H1 (cell line): ENCODE measurements at regions not wholly inside any gene's neighbourhood (a gene's known extent, or its start where the extent isn't known, plus 50 kb on each side); places are given as distances from the start of the nearest gene placed in this dataset.

Experiments used
- CTCF ChIA-PET: fragments of 300-600 bp; sonication (Branson Sonifier 250); formaldehyde crosslinking; loops from one replicate; lab custom pipeline; 2021; ENCODE audit not compliant: partially characterized antibody; lab: Charles Lee
- POLR2A ChIA-PET: fragments of 300-600 bp; sonication (Branson Sonifier 250); formaldehyde crosslinking; loops from one replicate; lab custom pipeline; 2021; ENCODE audit warnings: inconsistent platforms; ENCODE audit not compliant: partially characterized antibody; lab: Charles Lee
- DNase-seq, 2 experiments: peaks; one replicate each; pipeline versions ENCODE4 v3.0.0 to v3.0.0-alpha.2; 2010 to 2022; ENCODE audit warnings: low spot score in 2 of 2, low read depth in 1 of 2, mixed read lengths in 1 of 2
- FAIRE-seq: peaks from 2 replicates; lab custom pipeline; 2011; peaks lifted over from hg19 to GRCh38; lab: Jason Lieb, UNC
- H2AFZ ChIP-seq: 2 replicates; pipeline ENCODE4 v1.8.1; 2012; ENCODE audit warnings: low read length, inconsistent platforms
- H2AK5ac ChIP-seq: 2 replicates; pipeline ENCODE4 v1.6.1; 2013; ENCODE audit warnings: low read depth, low read length
- H2BK120ac ChIP-seq: replicated peaks from 2 replicates; pipeline ENCODE3; 2013; ENCODE audit warnings: low read depth, low read length, inconsistent platforms
- H2BK12ac ChIP-seq: 2 replicates; pipeline ENCODE4 v1.6.1; 2013; ENCODE audit warnings: low read depth, low read length
- H2BK15ac ChIP-seq: 2 replicates; pipeline ENCODE4 v1.6.1; 2013; ENCODE audit warnings: low read length
- H2BK20ac ChIP-seq: 2 replicates; pipeline ENCODE4 v1.6.1; 2013; ENCODE audit warnings: low read length
- H2BK5ac ChIP-seq: 2 replicates; pipeline ENCODE4 v1.6.1; 2013; ENCODE audit warnings: low read depth, low read length
- H3K14ac ChIP-seq: 2 replicates; pipeline ENCODE4 v1.6.1; 2013; ENCODE audit warnings: inconsistent platforms; ENCODE audit not compliant: insufficient read length
- H3K18ac ChIP-seq: 2 replicates; pipeline ENCODE4 v1.6.1; 2013; ENCODE audit warnings: low read length; ENCODE audit errors: extremely low read depth
- H3K23ac ChIP-seq: 2 replicates; pipeline ENCODE4 v1.6.1; 2013; ENCODE audit warnings: inconsistent platforms; ENCODE audit not compliant: insufficient read length
- H3K23me2 ChIP-seq: 2 replicates; pipeline ENCODE4 v1.6.1; 2013; ENCODE audit warnings: low read depth, low read length
- H3K27ac ChIP-seq: 2 replicates; pipeline ENCODE4 v1.6.1; 2011; ENCODE audit warnings: low read depth, low read length, inconsistent platforms
- H3K27me3 ChIP-seq, 4 experiments: replicated peaks in 1 of 4; 1 replicate in 1 of 4; 2 replicates in 3 of 4; pipeline versions ENCODE4 v1.6.1 to v1.8.1; 2011 to 2013; ENCODE audit warnings: low read length in 3 of 4, mild to moderate bottlenecking in 3 of 4, inconsistent platforms in 2 of 4, mixed read lengths in 2 of 4, moderate library complexity in 1 of 4; ENCODE audit not compliant: control insufficient read depth in 3 of 4, insufficient read depth in 3 of 4; ENCODE audit errors: extremely low read depth in 1 of 4
- H3K36me3 ChIP-seq, 4 experiments: 2 replicates each; pipeline versions ENCODE4 v1.6.1 to v1.8.1; 2011 to 2013; ENCODE audit warnings: mild to moderate bottlenecking in 4 of 4, low read length in 3 of 4, moderate library complexity in 2 of 4, control low read depth in 1 of 4, inconsistent platforms in 1 of 4; ENCODE audit not compliant: insufficient read depth in 4 of 4, control insufficient read depth in 2 of 4
- H3K4ac ChIP-seq: replicated peaks from 2 replicates; pipeline ENCODE3; 2013; ENCODE audit warnings: low read length, low read depth, mixed read lengths, inconsistent platforms; ENCODE audit not compliant: insufficient read length
- H3K4me1 ChIP-seq, 4 experiments: replicated peaks in 1 of 4; 1 replicate in 1 of 4; 2 replicates in 3 of 4; pipeline versions ENCODE4 v1.6.1 to v1.8.1; 2011 to 2013; ENCODE audit warnings: low read length in 3 of 4, inconsistent platforms in 2 of 4, mixed read lengths in 1 of 4; ENCODE audit not compliant: insufficient read depth in 4 of 4, control insufficient read depth in 3 of 4
- H3K4me2 ChIP-seq, 2 experiments: 2 replicates each; pipeline versions ENCODE4 v1.6.1 to v1.8.1; 2011 to 2013; ENCODE audit warnings: low read depth in 2 of 2, low read length in 2 of 2, control low read depth in 1 of 2, inconsistent platforms in 1 of 2, mild to moderate bottlenecking in 1 of 2; ENCODE audit not compliant: insufficient read depth in 1 of 2
- H3K4me3 ChIP-seq, 4 experiments: fragments of 200-600, 300-600 bp in 1 of 4; sonication (generic), shearing (Covaris generic), sonication (Bioruptor Twin) in 1 of 4; 2 replicates each; pipeline versions ENCODE4 v1.5.1 to v1.8.1; 2011 to 2016; ENCODE audit warnings: low read length in 4 of 4, low read depth in 3 of 4, control low read depth in 2 of 4, inconsistent platforms in 2 of 4, mild to moderate bottlenecking in 2 of 4, mixed read lengths in 1 of 4, moderate library complexity in 1 of 4; ENCODE audit not compliant: insufficient read depth in 2 of 4; ENCODE audit errors: extremely low read depth in 1 of 4
- H3K56ac ChIP-seq: replicated peaks from 2 replicates; pipeline ENCODE3; 2013; ENCODE audit warnings: low read depth, mild to moderate bottlenecking, mixed read lengths, low read length, inconsistent platforms; ENCODE audit not compliant: insufficient read length
- H3K79me1 ChIP-seq: 2 replicates; pipeline ENCODE4 v1.6.1; 2013; ENCODE audit warnings: low read depth, low read length, control low read depth
- H3K79me2 ChIP-seq, 2 experiments: 2 replicates each; pipeline versions ENCODE4 v1.6.1 to v1.8.1; 2012 to 2013; ENCODE audit warnings: low read length in 2 of 2, mild to moderate bottlenecking in 2 of 2, inconsistent platforms in 1 of 2; ENCODE audit not compliant: insufficient read depth in 2 of 2, control insufficient read depth in 1 of 2
- H3K9ac ChIP-seq, 4 experiments: replicated peaks in 1 of 4; 1 replicate in 1 of 4; 2 replicates in 3 of 4; pipeline versions ENCODE4 v1.6.1 to v1.8.1; 2011 to 2013; ENCODE audit warnings: low read depth in 3 of 4, low read length in 3 of 4, control low read depth in 2 of 4, mild to moderate bottlenecking in 2 of 4, moderate library complexity in 2 of 4, inconsistent platforms in 1 of 4; ENCODE audit errors: extremely low read depth in 1 of 4
- H3K9me3 ChIP-seq, 2 experiments: 2 replicates each; pipeline versions ENCODE4 v1.6.1 to v1.8.1; 2012 to 2013; ENCODE audit warnings: mild to moderate bottlenecking in 2 of 2, moderate library complexity in 2 of 2, control low read depth in 1 of 2, inconsistent platforms in 1 of 2, low read depth in 1 of 2, low read length in 1 of 2, mixed read lengths in 1 of 2; ENCODE audit not compliant: insufficient read depth in 2 of 2
- H4K20me1 ChIP-seq, 2 experiments: replicated peaks in 1 of 2; 2 replicates each; pipeline versions ENCODE3 to v1.8.1; 2011 to 2013; ENCODE audit warnings: inconsistent platforms in 2 of 2, low read length in 2 of 2, mild to moderate bottlenecking in 1 of 2; ENCODE audit not compliant: insufficient read depth in 2 of 2, control insufficient read depth in 1 of 2
- H4K5ac ChIP-seq: 2 replicates; pipeline ENCODE4 v1.6.1; 2013; ENCODE audit warnings: low read length, low read depth, mixed read lengths, inconsistent platforms; ENCODE audit not compliant: insufficient read length
- H4K8ac ChIP-seq: 2 replicates; pipeline ENCODE4 v1.8.0; 2013; ENCODE audit warnings: mild to moderate bottlenecking, moderate library complexity, low read length, inconsistent platforms; ENCODE audit not compliant: insufficient read depth; ENCODE audit errors: extremely low read depth
- H4K91ac ChIP-seq: replicated peaks from 2 replicates; pipeline ENCODE3; 2013; ENCODE audit warnings: low read length, mixed read lengths, inconsistent platforms; ENCODE audit not compliant: insufficient read length
- HDAC6 ChIP-seq: IDR thresholded peaks from one replicate; pipeline ENCODE4 v1.7.1; 2012; ENCODE audit warnings: low read depth, mild to moderate bottlenecking, inconsistent platforms, low read length, moderate library complexity
- PHF8 ChIP-seq: fragments of 200-600 bp; sonication (generic); conservative IDR thresholded peaks from 2 replicates; pipeline ENCODE4 v1.7.1; 2012; ENCODE audit warnings: low read depth, mild to moderate bottlenecking, inconsistent platforms, low read length, moderate library complexity
- WGBS, 2 experiments: shearing (Covaris generic) in 1 of 2; methylation state at CpG; one replicate each; pipeline versions ENCODE4 v1.1.6 to v1.1.7; 2013 to 2015; ENCODE audit warnings: low lambda C conversion rate in 2 of 2, mixed read lengths in 2 of 2, inconsistent platforms in 1 of 2, low coverage in 1 of 2, missing lambda C conversion rate in 1 of 2; ENCODE audit not compliant: insufficient replicate concordance in 2 of 2, insufficient coverage in 1 of 2, insufficient read length in 1 of 2; ENCODE audit errors: extremely low coverage in 1 of 2, missing lambda C conversion rate in 1 of 2; 5-methylcytosine and 5-hydroxymethylcytosine counted together

- no peak overlapping the region for H3K14ac ChIP-seq
- H3K79me2 ChIP-seq = no peaks in the 10 kb centered on the region
- no peaks in the 10 kb centered on the region; a peak in 1 of 4 replicates for H3K9me3 ChIP-seq
- H3K36me3 ChIP-seq = no peaks in the 10 kb centered on the region
- no peak overlapping the region for H3K4me2 ChIP-seq
- H2BK15ac ChIP-seq = no peak overlapping the region
- H3K9ac ChIP-seq = no peak overlapping the region
- TF ChIP-seq PHF8 (no peak), HDAC6 (no peak)
- H4K20me1 ChIP-seq = no peaks in the 10 kb centered on the region
- no peak overlapping the region for H3K56ac ChIP-seq
- ChIA-PET POLR2A (no interaction called here), CTCF (interaction anchor here (1.5 kb wide), 1 partner anchor 13 kb away, joined by 6 read pairs; no protein-coding TSS in a partner anchor)
- no peak overlapping the region for H2AFZ ChIP-seq
- H3K4ac ChIP-seq = no peak overlapping the region
- H3K27ac ChIP-seq = no peak overlapping the region
- no peak overlapping the region for H3K4me3 ChIP-seq
- H4K5ac ChIP-seq = no peak overlapping the region
- H3K18ac ChIP-seq = no peak overlapping the region
- H2AK5ac ChIP-seq = no peak overlapping the region
- H4K8ac ChIP-seq = no peak overlapping the region
- H3K4me1 ChIP-seq = no peaks in the 10 kb centered on the region
- H2BK120ac ChIP-seq = no peak overlapping the region
- H2BK20ac ChIP-seq = no peak overlapping the region
- H3K23me2 ChIP-seq = no peaks in the 10 kb centered on the region
- no peak overlapping the region for H3K23ac ChIP-seq
- no peak overlapping the region for H2BK5ac ChIP-seq
- WGBS, 2 experiments = 56% methylated on average over 2 of the region's 2 CpGs; no CpG with 5 or more reads in 1 of the 2 experiments
- DNase-seq (no peak), FAIRE-seq (no peak)
- H4K91ac ChIP-seq = no peak overlapping the region
- no peak overlapping the region for H2BK12ac ChIP-seq
- no peaks in the 10 kb centered on the region for H3K27me3 ChIP-seq
- H3K79me1 ChIP-seq = no peaks in the 10 kb centered on the region
Measured at GRCh38 chr13:63042686-63043085, 1627.0 kb upstream of the PCDH20 start.
